Keratinocyte (primary cell): ENCODE measurements at regions not wholly inside any gene's neighbourhood (a gene's known extent, or its start where the extent isn't known, plus 50 kb on each side); places are given as distances from the start of the nearest gene placed in this dataset.
"Not testable (repeated sequence)": the region's sequence is repeated elsewhere in the genome, so short reads cannot be mapped to it uniquely, and the experiment has no call there.

Source experiments
- CTCF ChIP-seq, 3 experiments: IDR thresholded peaks in 1 of 3; conservative IDR thresholded peaks in 1 of 3; optimal IDR thresholded peaks in 1 of 3; 2 replicates in 2 of 3; 3 replicates in 1 of 3; pipeline versions ENCODE3 to v1.5.1; 2011; ENCODE audit warnings: low read length in 3 of 3, mild to moderate bottlenecking in 3 of 3, moderate library complexity in 2 of 3, control low read depth in 1 of 3, inconsistent platforms in 1 of 3; ENCODE audit not compliant: insufficient read depth in 2 of 3; ENCODE audit errors: extremely low read depth in 1 of 3
- EZH2 ChIP-seq: IDR thresholded peaks from one replicate; pipeline ENCODE4 v1.6.1; 2012; ENCODE audit warnings: inconsistent platforms, mild to moderate bottlenecking, low read length, moderate library complexity

GRCh38 chr11:49283282-49283681 lies 74.9 kb upstream of the FOLH1 start:
- TF ChIP-seq CTCF (optimal IDR thresholded peaks at IDR 0.05 in 1 of 3, IDR thresholded peaks at IDR 0.05 in 1 of 3, conservative IDR thresholded peaks at IDR 0.05 in 1 of 3; ENCODE audit: extremely low read depth in 1 of 3, insufficient read depth in 2 of 3, low read length in 3 of 3); EZH2: not testable (repeated sequence)
